H9 (cell line): ENCODE measurements at regions not wholly inside any gene's neighbourhood (a gene's known extent, or its start where the extent isn't known, plus 50 kb on each side); places are given as distances from the start of the nearest gene placed in this dataset.

Experiments used
- DNase-seq: peaks from one replicate; pipeline ENCODE4 v3.0.0-alpha.2; 2017
- H2AFZ ChIP-seq: one replicate; pipeline ENCODE4 v1.6.1; 2013; ENCODE audit warnings: mild to moderate bottlenecking, low read length, control low read depth, moderate library complexity
- H2AK5ac ChIP-seq: 2 replicates; pipeline ENCODE4 v1.6.1; 2013; ENCODE audit warnings: low read length, control low read depth, mixed read lengths; ENCODE audit not compliant: insufficient read length
- H2BK120ac ChIP-seq: one replicate; pipeline ENCODE4 v1.6.1; 2013; ENCODE audit warnings: low read depth, mild to moderate bottlenecking, low read length, control low read depth, inconsistent platforms; ENCODE audit not compliant: poor library complexity, severe bottlenecking
- H2BK12ac ChIP-seq: 2 replicates; pipeline ENCODE4 v1.6.1; 2013; ENCODE audit warnings: low read length, control low read depth, mixed read lengths, low read depth; ENCODE audit not compliant: insufficient read length
- H2BK15ac ChIP-seq: 2 replicates; pipeline ENCODE4 v1.6.1; 2013; ENCODE audit warnings: low read depth, low read length, control low read depth
- H2BK20ac ChIP-seq: one replicate; pipeline ENCODE4 v1.6.1; 2013; ENCODE audit warnings: low read depth, mild to moderate bottlenecking, low read length, control low read depth, inconsistent platforms; ENCODE audit not compliant: poor library complexity, severe bottlenecking
- H2BK5ac ChIP-seq: 2 replicates; pipeline ENCODE4 v1.6.1; 2013; ENCODE audit warnings: low read length, control low read depth, mixed read lengths; ENCODE audit not compliant: insufficient read length
- H3K14ac ChIP-seq: 2 replicates; pipeline ENCODE4 v1.6.1; 2013; ENCODE audit warnings: low read length, control low read depth; ENCODE audit not compliant: insufficient read depth
- H3K18ac ChIP-seq: 2 replicates; pipeline ENCODE4 v1.6.1; 2013; ENCODE audit warnings: low read depth, mild to moderate bottlenecking, mixed read lengths, low read length, control low read depth; ENCODE audit not compliant: insufficient read length
- H3K23ac ChIP-seq: 2 replicates; pipeline ENCODE4 v1.6.1; 2013; ENCODE audit warnings: low read length, control low read depth, mixed read lengths, low read depth; ENCODE audit not compliant: insufficient read length
- H3K23me2 ChIP-seq: 2 replicates; pipeline ENCODE4 v1.6.1; 2013; ENCODE audit warnings: low read depth, mild to moderate bottlenecking, mixed read lengths, low read length, control low read depth; ENCODE audit not compliant: insufficient read length, poor library complexity, severe bottlenecking
- H3K27ac ChIP-seq: 2 replicates; pipeline ENCODE4 v1.5.1; 2013; ENCODE audit warnings: low read length, control low read depth, mixed read lengths, low read depth; ENCODE audit not compliant: insufficient read length
- H3K27me3 ChIP-seq: 2 replicates; pipeline ENCODE4 v1.6.1; 2013; ENCODE audit warnings: low read length, control low read depth, inconsistent platforms; ENCODE audit not compliant: insufficient read depth
- H3K4ac ChIP-seq: 2 replicates; pipeline ENCODE4 v1.6.1; 2013; ENCODE audit warnings: low read depth, mild to moderate bottlenecking, control low read depth, inconsistent platforms, low read length, moderate library complexity
- H3K4me1 ChIP-seq: 2 replicates; pipeline ENCODE4 v1.6.1; 2013; ENCODE audit warnings: low read length, control low read depth, inconsistent platforms; ENCODE audit not compliant: insufficient read depth
- H3K4me2 ChIP-seq: 2 replicates; pipeline ENCODE4 v1.6.1; 2013; ENCODE audit warnings: low read length, control low read depth, mixed read lengths; ENCODE audit not compliant: insufficient read length, insufficient read depth
- H3K56ac ChIP-seq: 2 replicates; pipeline ENCODE4 v1.6.1; 2013; ENCODE audit warnings: low read depth, mild to moderate bottlenecking, mixed read lengths, low read length, control low read depth; ENCODE audit not compliant: insufficient read length
- H3K79me1 ChIP-seq: 2 replicates; pipeline ENCODE4 v1.6.1; 2013; ENCODE audit warnings: low read depth, mild to moderate bottlenecking, moderate library complexity, low read length, control low read depth, inconsistent platforms; ENCODE audit not compliant: insufficient read depth, poor library complexity, severe bottlenecking
- H3K79me2 ChIP-seq: 2 replicates; pipeline ENCODE4 v1.6.1; 2013; ENCODE audit warnings: low read length, control low read depth, inconsistent platforms; ENCODE audit not compliant: insufficient read depth
- H3K9ac ChIP-seq: 2 replicates; pipeline ENCODE4 v1.6.1; 2013; ENCODE audit warnings: low read length, control low read depth, mixed read lengths; ENCODE audit not compliant: insufficient read length; ENCODE audit errors: extremely low read depth
- H3K9me3 ChIP-seq: one replicate; pipeline ENCODE4 v1.6.1; 2013; ENCODE audit warnings: low read depth, low read length, inconsistent platforms; ENCODE audit not compliant: control insufficient read depth
- H3T11ph ChIP-seq: one replicate; pipeline ENCODE4 v1.6.1; 2013; ENCODE audit warnings: mild to moderate bottlenecking, low read length, control low read depth, inconsistent platforms
- H4K20me1 ChIP-seq: one replicate; pipeline ENCODE4 v1.6.1; 2013; ENCODE audit not compliant: control insufficient read depth, insufficient read length, insufficient read depth
- H4K5ac ChIP-seq: 2 replicates; pipeline ENCODE4 v1.6.1; 2013; ENCODE audit warnings: low read depth, mild to moderate bottlenecking, mixed read lengths, low read length, control low read depth; ENCODE audit not compliant: insufficient read length
- H4K8ac ChIP-seq: replicated peaks from 2 replicates; pipeline ENCODE4 v1.6.1; 2013; ENCODE audit warnings: low read length, control low read depth, mixed read lengths, low read depth; ENCODE audit not compliant: insufficient read length
- H4K91ac ChIP-seq: 2 replicates; pipeline ENCODE4 v1.6.1; 2013; ENCODE audit warnings: low read depth, mild to moderate bottlenecking, moderate library complexity, mixed read lengths, low read length, control low read depth; ENCODE audit not compliant: insufficient read length
- H3K27ac Mint-ChIP-seq, 3 experiments: 2 replicates in 2 of 3; 3 replicates in 1 of 3; pipeline ENCODE4 v1.8.0; 2020 to 2021; ENCODE audit warnings: mixed read lengths in 3 of 3, mild to moderate bottlenecking in 1 of 3, moderate library complexity in 1 of 3
- H3K27me3 Mint-ChIP-seq: 2 replicates; pipeline ENCODE4 v1.8.0; 2021; ENCODE audit warnings: low read depth, mild to moderate bottlenecking, moderate library complexity, mixed read lengths
- H3K36me3 Mint-ChIP-seq, 3 experiments: 2 replicates in 2 of 3; 3 replicates in 1 of 3; pipeline ENCODE4 v1.8.0; 2020 to 2021; ENCODE audit warnings: low read depth in 3 of 3, mixed read lengths in 3 of 3; ENCODE audit not compliant: insufficient read depth in 1 of 3
- H3K4me1 Mint-ChIP-seq, 2 experiments: 2 replicates each; pipeline ENCODE4 v1.8.0; 2020; ENCODE audit warnings: mixed read lengths in 2 of 2
- H3K4me3 Mint-ChIP-seq, 2 experiments: 2 replicates in 1 of 2; 3 replicates in 1 of 2; pipeline ENCODE4 v1.8.0; 2020 to 2021; ENCODE audit warnings: mild to moderate bottlenecking in 2 of 2, mixed read lengths in 2 of 2, moderate library complexity in 1 of 2
- H3K9me3 Mint-ChIP-seq, 2 experiments: 2 replicates in 1 of 2; 3 replicates in 1 of 2; pipeline ENCODE4 v1.8.0; 2020; ENCODE audit warnings: mild to moderate bottlenecking in 2 of 2, mixed read lengths in 2 of 2, moderate library complexity in 1 of 2
- WGBS: extraction: QIAGEN DNeasy Blood & Tissue Kit; methylation state at CpG from one replicate; pipeline ENCODE4 v1.1.7; 2013; ENCODE audit warnings: missing lambda C conversion rate, low lambda C conversion rate, mixed read lengths; ENCODE audit not compliant: insufficient read length; ENCODE audit errors: extremely low coverage; 5-methylcytosine and 5-hydroxymethylcytosine counted together
- TF ChIP-seq, protein P1 (sequence below): fragments of 200-600 bp; sonication (generic); conservative IDR thresholded peaks from 3 replicates; pipeline ENCODE4 v1.8.0; 2021; ENCODE audit warnings: antibody characterized with exemption, mild to moderate bottlenecking

DNA sequence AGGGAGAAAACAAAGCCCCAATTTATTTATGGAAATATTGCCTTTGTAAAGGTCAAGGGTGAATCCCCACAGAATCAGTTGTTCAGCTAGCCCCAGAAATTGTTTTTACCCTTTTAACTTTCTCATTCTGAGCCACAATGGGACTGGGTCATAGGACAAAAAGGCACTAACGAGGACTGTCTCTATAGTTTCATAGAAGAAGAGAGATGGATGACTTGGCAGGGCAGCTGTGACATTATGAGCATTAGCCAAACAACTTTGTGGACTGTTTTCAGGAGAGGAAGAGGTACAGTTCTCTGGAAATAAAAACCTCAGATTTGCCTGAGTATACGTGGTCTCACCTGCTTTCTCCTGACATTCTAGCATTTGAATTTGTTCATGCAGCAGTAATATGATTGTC is 1155.8 kb upstream of the CHAC2 start:
- Histone ChIP-seq H3T11ph (no peak overlapping the region), H3K4ac (no peak overlapping the region), H2BK120ac (no peak overlapping the region), H3K27ac (no peak overlapping the region), H3K14ac (no peak overlapping the region), H2AK5ac (no peak overlapping the region), H2AFZ (no peak overlapping the region), H4K8ac (no peak overlapping the region), H3K27me3 (no peaks in the 10 kb centered on the region), H4K20me1 (no peaks in the 10 kb centered on the region), H2BK12ac (no peak overlapping the region), H3K23me2 (no peaks in the 10 kb centered on the region), H3K9me3 (no peaks in the 10 kb centered on the region), H3K79me2 (no peaks in the 10 kb centered on the region), H3K9ac (no peak overlapping the region), H2BK5ac (no peak overlapping the region), H3K18ac (no peak overlapping the region), H2BK20ac (no peak overlapping the region), H4K5ac (no peak overlapping the region), H3K23ac (no peak overlapping the region), H3K56ac (no peak overlapping the region), H3K4me2 (no peak overlapping the region), H2BK15ac (no peak overlapping the region), H3K4me1 (no peaks in the 10 kb centered on the region), H3K79me1 (no peaks in the 10 kb centered on the region), H4K91ac (no peak overlapping the region)
- WGBS, result no CpG with 5 or more reads among the region's 2 CpGs
- H3K4me1 Mint-ChIP-seq, result peaks cover 2% of the 10 kb centered on the region in 2 experiments; a peak in 1 of 4 replicates
- no peaks in the 10 kb centered on the region for H3K27me3 Mint-ChIP-seq
- H3K9me3 Mint-ChIP-seq, result peaks cover 3 to 4% of the 10 kb centered on the region in 2 experiments; a peak in 2 of 5 replicates
- no peak overlapping the region for H3K4me3 Mint-ChIP-seq
- H3K27ac Mint-ChIP-seq, result no peak overlapping the region
- no peak for DNase-seq
- TF ChIP-seq, protein P1, sequence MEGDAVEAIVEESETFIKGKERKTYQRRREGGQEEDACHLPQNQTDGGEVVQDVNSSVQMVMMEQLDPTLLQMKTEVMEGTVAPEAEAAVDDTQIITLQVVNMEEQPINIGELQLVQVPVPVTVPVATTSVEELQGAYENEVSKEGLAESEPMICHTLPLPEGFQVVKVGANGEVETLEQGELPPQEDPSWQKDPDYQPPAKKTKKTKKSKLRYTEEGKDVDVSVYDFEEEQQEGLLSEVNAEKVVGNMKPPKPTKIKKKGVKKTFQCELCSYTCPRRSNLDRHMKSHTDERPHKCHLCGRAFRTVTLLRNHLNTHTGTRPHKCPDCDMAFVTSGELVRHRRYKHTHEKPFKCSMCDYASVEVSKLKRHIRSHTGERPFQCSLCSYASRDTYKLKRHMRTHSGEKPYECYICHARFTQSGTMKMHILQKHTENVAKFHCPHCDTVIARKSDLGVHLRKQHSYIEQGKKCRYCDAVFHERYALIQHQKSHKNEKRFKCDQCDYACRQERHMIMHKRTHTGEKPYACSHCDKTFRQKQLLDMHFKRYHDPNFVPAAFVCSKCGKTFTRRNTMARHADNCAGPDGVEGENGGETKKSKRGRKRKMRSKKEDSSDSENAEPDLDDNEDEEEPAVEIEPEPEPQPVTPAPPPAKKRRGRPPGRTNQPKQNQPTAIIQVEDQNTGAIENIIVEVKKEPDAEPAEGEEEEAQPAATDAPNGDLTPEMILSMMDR, result no peak
- peaks cover 0 to 8% (median 6%) of the 10 kb centered on the region in 3 experiments; a peak in 2 of 7 replicates for H3K36me3 Mint-ChIP-seq
